Activated CD8-positive, alpha-beta T cell treated with anti-CD3 and anti-CD28 coated beads for 36 hours (primary cell): ENCODE measurements at regions not wholly inside any gene's neighbourhood (a gene's known extent, or its start where the extent isn't known, plus 50 kb on each side); places are given as distances from the start of the nearest gene placed in this dataset.
"Not testable (repeated sequence)": the region's sequence is repeated elsewhere in the genome, so short reads cannot be mapped to it uniquely, and the experiment has no call there.

Source experiments
- ATAC-seq: fragments of 200-7000 bp; cut with Tn5 transposase; one replicate; pipeline ENCODE4 v1.10.0; 2021; ENCODE audit warnings: mild to moderate bottlenecking, moderate library complexity
- CTCF ChIA-PET: fragments of 350-600 bp; sonication (Branson Sonifier 250); formaldehyde crosslinking; loops from one replicate; lab custom pipeline; 2021; ENCODE audit warnings: antibody characterized with exemption; lab: Charles Lee
- POLR2A ChIA-PET: fragments of 350-600 bp; sonication (Branson Sonifier 250); formaldehyde crosslinking; loops from one replicate; lab custom pipeline; 2021; ENCODE audit warnings: antibody characterized with exemption; lab: Charles Lee
- DNase-seq: peaks from one replicate; pipeline ENCODE4 v3.0.0-alpha.2; 2020
- H3K27ac Mint-ChIP-seq: one replicate; pipeline ENCODE4 v1.8.0; 2021; ENCODE audit warnings: mild to moderate bottlenecking, mixed read lengths
- H3K27me3 Mint-ChIP-seq: one replicate; pipeline ENCODE4 v1.8.0; 2021; ENCODE audit warnings: mixed read lengths
- H3K36me3 Mint-ChIP-seq: one replicate; pipeline ENCODE4 v1.8.0; 2021; ENCODE audit warnings: low read depth, mixed read lengths
- H3K4me1 Mint-ChIP-seq: one replicate; pipeline ENCODE4 v1.8.0; 2021; ENCODE audit warnings: low read depth, mixed read lengths
- H3K4me3 Mint-ChIP-seq: one replicate; pipeline ENCODE4 v1.8.0; 2021; ENCODE audit warnings: mild to moderate bottlenecking, moderate library complexity, mixed read lengths
- H3K9me3 Mint-ChIP-seq: one replicate; pipeline ENCODE4 v1.8.0; 2021; ENCODE audit warnings: mixed read lengths
- intact Hi-C: fragments of 100-400 bp; cut with micrococcal nuclease; formaldehyde crosslinking; loops from one replicate; pipeline ENCODE4 v1.10.0; 2022
- TF ChIP-seq, protein P1 (sequence below): fragments of 200-600 bp; IDR thresholded peaks from one replicate; pipeline ENCODE4 v1.8.0; 2022; ENCODE audit warnings: antibody characterized with exemption, mild to moderate bottlenecking

DNA sequence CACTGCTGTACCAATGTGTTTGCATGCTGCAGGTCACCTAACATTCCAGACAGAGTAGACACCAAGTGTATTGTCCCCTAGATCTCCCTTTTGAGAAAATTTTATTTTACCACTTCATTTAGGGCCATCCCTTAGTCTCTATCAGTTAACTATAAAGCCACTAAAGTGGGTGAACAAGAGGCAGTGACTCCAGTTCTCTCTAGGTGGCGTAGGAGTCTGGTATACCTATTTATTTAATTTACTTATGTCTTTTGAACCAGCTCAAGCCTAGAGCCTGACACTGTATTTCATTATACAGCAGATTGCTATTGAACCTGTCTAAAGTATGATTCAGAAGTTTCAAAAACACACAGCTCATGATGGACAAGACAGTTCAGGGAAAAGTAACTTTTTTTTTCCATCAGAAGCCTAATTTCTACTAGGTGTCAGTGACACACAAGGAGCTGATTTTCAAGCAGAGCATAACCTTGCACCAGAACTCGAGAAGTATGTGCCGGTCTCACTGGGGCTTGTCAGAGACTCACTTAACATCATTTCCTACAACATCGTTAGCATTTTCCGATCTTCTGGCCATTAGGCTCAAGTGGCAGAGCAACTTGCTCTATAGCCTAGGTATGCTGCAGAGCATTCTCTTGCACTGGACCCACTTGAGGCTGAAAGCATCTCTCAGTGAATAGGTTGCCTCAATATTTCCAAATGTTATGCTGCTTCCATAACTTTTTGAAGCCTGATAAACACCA lies 175.4 kb downstream of the CDC14C start:
- CTCF ChIA-PET, result no interaction called here
- POLR2A ChIA-PET, result no interaction called here
- H3K4me3 Mint-ChIP-seq, result no peak overlapping the region

GRCh38 chr7:49100908-49101740 lies 176.8 kb downstream of the CDC14C start:
- DNase-seq, H3K4me1 Mint-ChIP-seq, H3K36me3 Mint-ChIP-seq, CTCF ChIA-PET, H3K9me3 Mint-ChIP-seq, H3K4me3 Mint-ChIP-seq, H3K27me3 Mint-ChIP-seq, ATAC-seq, intact Hi-C loops, POLR2A ChIA-PET, H3K27ac Mint-ChIP-seq: not testable (repeated sequence)

More for the DNA sequence above, 175.4 kb downstream of the CDC14C start:
- H3K27ac Mint-ChIP-seq, result no peak overlapping the region
- H3K27me3 Mint-ChIP-seq, result no peaks in the 10 kb centered on the region
- no peak for ATAC-seq
- TF ChIP-seq, protein P1, sequence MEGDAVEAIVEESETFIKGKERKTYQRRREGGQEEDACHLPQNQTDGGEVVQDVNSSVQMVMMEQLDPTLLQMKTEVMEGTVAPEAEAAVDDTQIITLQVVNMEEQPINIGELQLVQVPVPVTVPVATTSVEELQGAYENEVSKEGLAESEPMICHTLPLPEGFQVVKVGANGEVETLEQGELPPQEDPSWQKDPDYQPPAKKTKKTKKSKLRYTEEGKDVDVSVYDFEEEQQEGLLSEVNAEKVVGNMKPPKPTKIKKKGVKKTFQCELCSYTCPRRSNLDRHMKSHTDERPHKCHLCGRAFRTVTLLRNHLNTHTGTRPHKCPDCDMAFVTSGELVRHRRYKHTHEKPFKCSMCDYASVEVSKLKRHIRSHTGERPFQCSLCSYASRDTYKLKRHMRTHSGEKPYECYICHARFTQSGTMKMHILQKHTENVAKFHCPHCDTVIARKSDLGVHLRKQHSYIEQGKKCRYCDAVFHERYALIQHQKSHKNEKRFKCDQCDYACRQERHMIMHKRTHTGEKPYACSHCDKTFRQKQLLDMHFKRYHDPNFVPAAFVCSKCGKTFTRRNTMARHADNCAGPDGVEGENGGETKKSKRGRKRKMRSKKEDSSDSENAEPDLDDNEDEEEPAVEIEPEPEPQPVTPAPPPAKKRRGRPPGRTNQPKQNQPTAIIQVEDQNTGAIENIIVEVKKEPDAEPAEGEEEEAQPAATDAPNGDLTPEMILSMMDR, result no peak
- peaks cover 7% of the 10 kb centered on the region for H3K9me3 Mint-ChIP-seq
- no peaks in the 10 kb centered on the region for H3K4me1 Mint-ChIP-seq
- DNase-seq, result no peak
- H3K36me3 Mint-ChIP-seq, result no peaks in the 10 kb centered on the region
- intact Hi-C loops, result no loop called here

DNA sequence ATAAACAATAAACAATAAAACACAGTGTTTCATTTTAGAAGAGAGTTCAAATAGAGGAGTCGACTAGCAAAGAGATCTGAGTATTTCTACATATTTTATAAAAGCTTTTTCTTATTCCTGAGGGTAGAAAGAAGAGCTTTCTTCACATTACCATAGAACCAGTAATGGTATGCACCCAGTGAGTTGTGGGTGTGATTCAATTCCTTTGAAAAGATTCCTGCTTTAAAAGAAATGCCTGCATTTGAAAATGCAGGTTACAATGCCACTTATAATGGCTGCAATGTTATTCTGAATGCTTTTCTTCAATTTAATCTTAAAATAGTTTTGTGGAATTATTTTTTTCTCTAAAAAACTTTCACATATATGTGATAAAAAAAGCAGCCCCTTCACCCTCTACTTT lies 178.1 kb downstream of the CDC14C start:
- H3K4me1 Mint-ChIP-seq, result no peaks in the 10 kb centered on the region
- DNase-seq (no peak), ATAC-seq (no peak)
- TF ChIP-seq, protein P1, result no peak
- no peaks in the 10 kb centered on the region for H3K36me3 Mint-ChIP-seq
- peaks cover 7% of the 10 kb centered on the region for H3K9me3 Mint-ChIP-seq
- H3K4me3 Mint-ChIP-seq, result no peak overlapping the region
- CTCF ChIA-PET, result no interaction called here
- POLR2A ChIA-PET, result no interaction called here
- no peak overlapping the region for H3K27ac Mint-ChIP-seq
- intact Hi-C loops, result no loop called here
- no peaks in the 10 kb centered on the region for H3K27me3 Mint-ChIP-seq

GRCh38 chr7:49111706-49112105 lies 187.4 kb downstream of the CDC14C start:
- Mint-ChIP-seq H3K27me3 (no peaks in the 10 kb centered on the region), H3K27ac (no peak overlapping the region), H3K36me3 (no peaks in the 10 kb centered on the region), H3K9me3 (peaks cover 8% of the 10 kb centered on the region), H3K4me3 (no peak overlapping the region), H3K4me1 (no peaks in the 10 kb centered on the region)
- TF ChIP-seq, protein P1, result no peak
- no peak for DNase-seq
- no peak for ATAC-seq
- intact Hi-C loops, result no loop called here
- POLR2A ChIA-PET, result no interaction called here
- CTCF ChIA-PET, result no interaction called here

- TF ChIP-seq, protein P1, result no peak
- CTCF ChIA-PET, result no interaction called here
- Mint-ChIP-seq H3K36me3 (no peaks in the 10 kb centered on the region), H3K9me3 (peaks cover 8% of the 10 kb centered on the region), H3K27me3 (no peaks in the 10 kb centered on the region), H3K4me1 (no peaks in the 10 kb centered on the region), H3K4me3 (no peak overlapping the region), H3K27ac (no peak overlapping the region)
- POLR2A ChIA-PET, result no interaction called here
- intact Hi-C loops, result no loop called here
- no peak for DNase-seq
- no peak for ATAC-seq
These were observed 187.9 kb downstream of the CDC14C start for GRCh38 chr7:49112222-49112621.
